Skeletal muscle tissue (tissue), 3 donors: ENCODE measurements at regions not wholly inside any gene's neighbourhood (a gene's known extent, or its start where the extent isn't known, plus 50 kb on each side); places are given as distances from the start of the nearest gene placed in this dataset.
"Not testable (repeated sequence)": the region's sequence is repeated elsewhere in the genome, so short reads cannot be mapped to it uniquely, and the experiment has no call there.

Experiments
- H3K27ac ChIP-seq: one replicate; pipeline ENCODE4 v1.7.0; 2013; ENCODE audit warnings: mild to moderate bottlenecking, low read depth, low read length, inconsistent platforms
- H3K27me3 ChIP-seq, 3 donors: one replicate each; pipeline ENCODE4 v1.7.0; 2013; ENCODE audit warnings: low read length in 3 of 3; ENCODE audit not compliant: control insufficient read depth in 3 of 3, insufficient read depth in 3 of 3
- H3K36me3 ChIP-seq, 3 donors: one replicate each; pipeline ENCODE4 v1.7.0; 2013; ENCODE audit warnings: low read length in 3 of 3; ENCODE audit not compliant: control insufficient read depth in 3 of 3, insufficient read depth in 3 of 3
- H3K4me1 ChIP-seq, 3 donors: one replicate each; pipeline ENCODE4 v1.7.0; 2013; ENCODE audit warnings: low read length in 3 of 3, mild to moderate bottlenecking in 3 of 3; ENCODE audit not compliant: control insufficient read depth in 3 of 3, insufficient read depth in 3 of 3
- H3K4me3 ChIP-seq, 3 donors: one replicate each; pipeline ENCODE4 v1.7.0; 2013; ENCODE audit warnings: low read length in 3 of 3
- H3K9ac ChIP-seq, 3 donors: one replicate each; pipeline ENCODE4 v1.7.0; 2013; ENCODE audit warnings: low read length in 3 of 3, mild to moderate bottlenecking in 3 of 3, moderate library complexity in 2 of 3, low read depth in 1 of 3
- H3K9me3 ChIP-seq, 3 donors: one replicate each; pipeline ENCODE4 v1.7.0; 2013; ENCODE audit warnings: low read length in 3 of 3; ENCODE audit not compliant: control insufficient read depth in 3 of 3
- donor health status: Osteomylitis.

GRCh38 chr14:106477600-106477999 lies 951.2 kb downstream of the TMEM121 start:
- H3K27me3 ChIP-seq, H3K27ac ChIP-seq, H3K9ac ChIP-seq, H3K36me3 ChIP-seq, H3K9me3 ChIP-seq, H3K4me3 ChIP-seq, H3K4me1 ChIP-seq: not testable (repeated sequence)

DNA sequence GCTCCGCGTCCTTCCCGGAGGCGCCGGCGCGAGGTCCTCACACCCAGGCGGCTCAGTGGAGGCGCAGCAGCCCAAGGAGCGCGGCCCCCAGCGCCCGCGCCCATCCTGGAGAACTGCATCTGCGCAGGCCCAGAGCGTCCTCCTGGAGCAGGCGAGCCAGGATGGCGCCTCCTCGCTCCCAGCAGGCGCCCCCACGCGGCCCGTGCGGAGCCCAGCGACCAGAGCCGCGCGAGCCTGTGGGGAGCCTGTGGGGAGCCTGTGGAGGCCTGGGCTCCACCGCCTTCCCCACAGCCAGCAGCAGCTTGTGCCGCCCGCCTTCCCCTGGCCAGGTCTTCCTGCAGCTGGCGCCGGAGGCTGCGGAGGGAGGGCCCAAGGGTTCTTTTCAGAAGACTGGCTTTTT lies 953.9 kb downstream of the TMEM121 start:
- not testable (repeated sequence) for H3K4me3 ChIP-seq, H3K9ac ChIP-seq, H3K27me3 ChIP-seq, H3K4me1 ChIP-seq, H3K9me3 ChIP-seq, H3K36me3 ChIP-seq, H3K27ac ChIP-seq

DNA sequence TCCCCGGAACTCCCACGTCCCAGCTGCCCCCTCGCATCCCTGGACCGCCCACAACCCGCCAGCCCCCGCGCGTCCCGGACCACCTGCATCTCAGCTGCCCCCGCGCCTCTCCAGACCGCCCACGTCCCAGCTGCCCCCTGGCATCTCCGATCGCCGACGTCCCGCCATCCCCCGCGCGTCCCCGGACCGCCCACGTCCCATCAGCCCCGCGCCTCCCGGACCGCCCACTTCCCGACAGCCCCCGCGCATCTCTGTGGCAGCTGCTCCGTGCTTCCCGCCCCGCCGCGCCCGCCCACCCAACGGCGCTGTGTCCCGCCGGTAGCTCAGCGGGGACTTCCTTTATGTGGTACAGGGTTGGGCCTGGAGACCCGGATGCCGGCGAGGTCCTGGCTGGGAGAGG lies 955.8 kb downstream of the TMEM121 start:
- H3K9ac ChIP-seq, H3K36me3 ChIP-seq, H3K4me1 ChIP-seq, H3K27ac ChIP-seq, H3K9me3 ChIP-seq, H3K27me3 ChIP-seq, H3K4me3 ChIP-seq: not testable (repeated sequence)

DNA sequence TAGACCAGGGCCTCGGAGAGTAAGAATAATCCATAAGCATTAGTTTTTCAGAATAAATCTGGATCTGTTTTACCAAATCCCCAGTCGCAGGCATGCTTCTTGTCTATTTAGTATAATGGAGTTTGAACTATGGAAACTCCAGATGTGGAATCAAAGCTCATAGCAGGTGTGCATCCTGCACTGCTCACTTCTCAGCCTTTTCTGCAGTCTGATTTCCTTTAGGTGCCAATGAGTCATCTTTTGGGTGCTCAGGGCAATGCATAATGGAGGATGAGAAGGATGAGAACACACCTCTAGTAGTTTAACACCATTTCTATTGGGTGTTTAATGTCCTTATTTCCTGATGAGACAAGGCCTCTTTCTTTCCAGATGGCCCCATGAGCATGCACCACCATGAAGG lies 961.2 kb downstream of the TMEM121 start:
- Histone ChIP-seq H3K4me1 (no peaks in the 10 kb centered on the region), H3K9ac (no peak overlapping the region), H3K27ac (no peak overlapping the region), H3K4me3 (no peak overlapping the region), H3K9me3 (peaks cover 0 to 3% (median 0%) of the 10 kb centered on the region in 3 donors), H3K36me3 (no peaks in the 10 kb centered on the region), H3K27me3 (peaks cover 0 to 3% (median 0%) of the 10 kb centered on the region in 3 donors)

GRCh38 chr14:106488291-106488690 lies 961.9 kb downstream of the TMEM121 start:
- H3K36me3 ChIP-seq = no peaks in the 10 kb centered on the region
- no peak overlapping the region for H3K27ac ChIP-seq
- H3K27me3 ChIP-seq = peaks cover 0 to 3% (median 0%) of the 10 kb centered on the region in 3 donors
- no peaks in the 10 kb centered on the region for H3K4me1 ChIP-seq
- no peak overlapping the region for H3K4me3 ChIP-seq
- peaks cover 0 to 3% (median 0%) of the 10 kb centered on the region in 3 donors for H3K9me3 ChIP-seq
- no peak overlapping the region for H3K9ac ChIP-seq

GRCh38 chr14:106489112-106489881 lies 962.9 kb downstream of the TMEM121 start:
- H3K27ac ChIP-seq = no peak overlapping the region
- H3K36me3 ChIP-seq = no peaks in the 10 kb centered on the region
- no peaks in the 10 kb centered on the region for H3K4me1 ChIP-seq
- no peak overlapping the region for H3K4me3 ChIP-seq
- H3K9me3 ChIP-seq = peaks cover 0 to 3% (median 0%) of the 10 kb centered on the region in 3 donors
- no peak overlapping the region for H3K9ac ChIP-seq
- peaks cover 0 to 3% (median 0%) of the 10 kb centered on the region in 3 donors for H3K27me3 ChIP-seq

GRCh38 chr14:106490442-106490841 lies 964.1 kb downstream of the TMEM121 start:
- H3K36me3 ChIP-seq = no peaks in the 10 kb centered on the region
- no peak overlapping the region for H3K9ac ChIP-seq
- peaks cover 0 to 3% (median 0%) of the 10 kb centered on the region in 3 donors for H3K27me3 ChIP-seq
- H3K4me3 ChIP-seq = no peak overlapping the region
- peaks cover 0 to 3% (median 0%) of the 10 kb centered on the region in 3 donors for H3K9me3 ChIP-seq
- H3K27ac ChIP-seq = no peak overlapping the region
- no peaks in the 10 kb centered on the region for H3K4me1 ChIP-seq

GRCh38 chr14:106491851-106492250 lies 965.5 kb downstream of the TMEM121 start:
- Histone ChIP-seq H3K9ac (no peak overlapping the region), H3K27ac (no peak overlapping the region), H3K4me3 (no peak overlapping the region), H3K9me3 (peaks cover 0 to 3% (median 0%) of the 10 kb centered on the region in 3 donors), H3K36me3 (no peaks in the 10 kb centered on the region), H3K27me3 (peaks cover 0 to 3% (median 0%) of the 10 kb centered on the region in 3 donors), H3K4me1 (no peaks in the 10 kb centered on the region)

DNA sequence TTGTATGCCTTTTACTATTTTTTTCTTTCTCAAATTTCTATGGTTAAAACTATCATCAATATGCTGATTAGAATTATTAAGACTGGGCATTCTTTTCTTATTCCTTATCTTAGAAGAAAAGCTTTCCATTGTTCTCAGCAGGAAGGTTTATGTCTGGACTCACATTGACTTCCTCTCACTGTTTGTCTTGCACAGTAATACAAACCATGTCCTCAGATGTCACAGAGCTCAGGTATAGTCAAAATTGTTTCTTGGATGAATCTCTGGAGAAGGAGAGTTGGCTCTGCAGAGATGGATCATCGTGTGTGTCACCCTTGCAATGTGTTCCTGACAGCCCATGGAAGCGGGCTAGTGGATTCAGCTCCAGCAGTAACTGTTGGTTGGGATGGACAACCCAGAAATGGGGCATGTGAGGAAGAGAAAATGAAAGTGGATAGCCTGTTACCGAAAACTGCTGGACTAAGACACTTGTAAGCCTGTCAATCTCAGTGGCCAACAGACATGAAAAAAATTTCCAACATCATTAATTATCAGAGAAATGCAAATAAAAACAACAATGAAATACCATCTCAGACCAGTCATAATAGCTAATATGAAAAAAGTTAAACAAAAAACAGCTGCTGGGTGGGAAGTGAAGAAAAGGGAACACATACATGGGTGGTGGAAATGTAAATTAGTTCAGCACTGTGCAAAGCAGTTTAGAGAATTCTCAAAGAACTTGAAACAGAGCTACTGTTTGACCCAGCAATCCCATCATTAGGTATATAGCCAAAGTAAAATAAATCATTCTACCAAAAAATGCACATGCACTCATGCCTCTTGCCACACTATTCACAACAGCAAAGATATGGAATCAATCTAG lies 967.8 kb downstream of the TMEM121 start:
- peaks cover 0 to 3% (median 0%) of the 10 kb centered on the region in 3 donors for H3K9me3 ChIP-seq
- no peaks in the 10 kb centered on the region for H3K36me3 ChIP-seq
- H3K27me3 ChIP-seq = peaks cover 0 to 3% (median 0%) of the 10 kb centered on the region in 3 donors
- no peak overlapping the region for H3K27ac ChIP-seq
- peak overlapping the region in 1 of 3 donors; percentile 35 for H3K4me3 ChIP-seq
- no peaks in the 10 kb centered on the region for H3K4me1 ChIP-seq
- H3K9ac ChIP-seq = no peak overlapping the region

- H3K9me3 ChIP-seq = no peaks in the 10 kb centered on the region
- no peak overlapping the region for H3K27ac ChIP-seq
- H3K4me1 ChIP-seq = no peaks in the 10 kb centered on the region
- no peak overlapping the region for H3K4me3 ChIP-seq
- no peaks in the 10 kb centered on the region for H3K27me3 ChIP-seq
- H3K36me3 ChIP-seq = no peaks in the 10 kb centered on the region
- no peak overlapping the region for H3K9ac ChIP-seq
These were observed 974.2 kb downstream of the TMEM121 start for GRCh38 chr14:106500571-106500970.
